ENCODE measurements at regions not wholly inside any gene's neighbourhood (a gene's known extent, or its start where the extent isn't known, plus 50 kb on each side); places are given as distances from the start of the nearest gene placed in this dataset.
"Not testable (repeated sequence)": the region's sequence is repeated elsewhere in the genome, so short reads cannot be mapped to it uniquely, and the experiment has no call there.

- no peak for DNase-seq (ENCODE audit: low read depth, low spot score)
- no peak overlapping the region for H3K27ac ChIP-seq
Observed at GRCh38 chr11:23127706-23128105, 267.4 kb upstream of the CCDC179 start.

DNA sequence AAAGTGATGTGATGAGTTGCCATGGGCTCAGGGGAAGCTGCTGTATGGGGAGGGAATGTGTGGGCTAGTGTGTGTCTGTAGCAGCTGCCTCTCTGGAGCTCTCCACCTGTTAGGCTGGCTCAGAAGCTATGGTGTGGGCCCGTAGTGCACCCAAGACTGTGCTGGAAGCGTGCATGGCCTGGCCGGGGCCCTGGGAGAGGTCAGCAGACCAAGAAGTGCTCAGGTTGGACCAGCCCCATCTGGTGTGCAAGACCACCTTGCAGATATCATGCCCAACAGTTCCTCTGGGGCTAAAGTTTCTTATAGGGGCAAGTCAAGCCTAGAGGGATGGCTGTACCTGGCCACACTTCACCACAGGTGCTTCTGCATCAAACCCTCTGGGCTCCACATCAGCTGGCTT lies 274.4 kb upstream of the CCDC179 start:
- DNase-seq (ENCODE audit: low read depth, low spot score), result no peak
- H3K27ac ChIP-seq, result no peak overlapping the region

GRCh38 chr11:23138761-23139160 lies 278.5 kb upstream of the CCDC179 start:
- DNase-seq (ENCODE audit: low read depth, low spot score), result no peak
- H3K27ac ChIP-seq, result no peak overlapping the region

DNA sequence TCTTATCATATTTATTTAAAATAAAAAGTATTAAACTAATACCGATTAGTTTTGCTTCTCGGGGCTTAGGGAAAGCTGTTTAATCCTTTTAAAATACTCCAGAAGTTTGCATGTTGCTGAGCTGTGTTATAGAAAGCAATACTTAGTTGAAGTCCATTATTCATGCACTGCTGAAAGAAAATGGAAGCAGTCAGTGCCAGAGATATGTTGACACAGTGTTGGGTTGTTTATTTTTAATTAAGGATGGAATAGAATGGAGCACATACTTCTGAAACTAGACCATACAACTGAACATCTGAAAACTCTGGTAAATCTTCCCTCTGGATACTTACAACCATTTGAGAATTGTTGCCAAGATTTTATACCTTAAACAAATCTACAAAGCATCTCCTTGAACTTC lies 282.7 kb upstream of the CCDC179 start:
- DNase-seq (ENCODE audit: low read depth, low spot score), result no peak
- H3K27ac ChIP-seq, result no peak overlapping the region

- DNase-seq (ENCODE audit: low read depth, low spot score), result no peak
Observed at GRCh38 chr11:23151819-23152218, 291.5 kb upstream of the CCDC179 start.

DNA sequence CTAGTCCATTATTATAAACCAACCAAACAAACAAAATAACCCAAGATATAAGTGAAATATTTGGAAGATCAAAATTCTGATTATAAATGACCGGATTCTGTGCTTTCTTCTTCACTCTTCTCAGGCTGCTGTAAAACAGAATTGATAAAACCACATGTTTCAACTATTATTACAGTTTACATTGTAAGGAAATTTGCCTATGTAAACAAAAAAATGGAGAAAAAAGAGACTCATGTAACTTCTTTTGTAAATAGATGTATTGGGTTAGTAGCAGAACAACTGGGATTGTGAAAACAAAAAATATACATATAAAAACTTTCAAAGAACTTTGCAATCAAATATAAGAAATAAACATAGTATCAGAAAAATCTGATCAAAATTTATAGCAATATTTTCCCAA lies 295.2 kb upstream of the CCDC179 start:
- no peak for DNase-seq (ENCODE audit: low read depth, low spot score)
- no peak overlapping the region for H3K27ac ChIP-seq

More at GRCh38 chr11:23151819-23152218, 291.5 kb upstream of the CCDC179 start:
- no peak overlapping the region for H3K27ac ChIP-seq

- no peak overlapping the region for H3K27ac ChIP-seq
- DNase-seq (ENCODE audit: low read depth, low spot score), result no peak
Observed at GRCh38 chr11:23164022-23164421, 303.7 kb upstream of the CCDC179 start.

DNA sequence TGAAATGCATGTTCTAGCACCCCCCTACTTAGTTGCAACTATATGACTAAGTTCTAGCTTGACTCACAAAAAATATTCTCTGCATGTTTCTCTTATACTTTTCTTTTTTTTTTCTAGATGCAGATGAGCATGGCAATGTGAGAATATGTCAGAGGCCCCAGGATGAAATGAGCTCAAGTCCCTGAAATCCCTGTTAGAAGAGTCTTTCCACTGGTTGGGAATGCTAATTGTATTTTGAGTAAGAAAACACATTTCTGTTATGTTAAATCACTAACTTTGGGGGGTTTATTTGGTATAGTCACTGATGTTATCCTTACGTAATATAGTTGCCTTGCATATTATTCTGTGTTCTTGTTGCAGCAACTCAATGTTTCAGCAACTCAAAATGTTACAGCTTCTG lies 306.1 kb upstream of the CCDC179 start:
- H3K27ac ChIP-seq, result no peak overlapping the region
- no peak for DNase-seq (ENCODE audit: low read depth, low spot score)

- no peak overlapping the region for H3K27ac ChIP-seq
- no peak for DNase-seq (ENCODE audit: low read depth, low spot score)
Observed at GRCh38 chr11:23179609-23180008, 319.3 kb upstream of the CCDC179 start.

GRCh38 chr11:23181022-23181807 lies 320.9 kb upstream of the CCDC179 start:
- H3K27ac ChIP-seq, result no peak overlapping the region
- DNase-seq (ENCODE audit: low read depth, low spot score), result no peak

DNA sequence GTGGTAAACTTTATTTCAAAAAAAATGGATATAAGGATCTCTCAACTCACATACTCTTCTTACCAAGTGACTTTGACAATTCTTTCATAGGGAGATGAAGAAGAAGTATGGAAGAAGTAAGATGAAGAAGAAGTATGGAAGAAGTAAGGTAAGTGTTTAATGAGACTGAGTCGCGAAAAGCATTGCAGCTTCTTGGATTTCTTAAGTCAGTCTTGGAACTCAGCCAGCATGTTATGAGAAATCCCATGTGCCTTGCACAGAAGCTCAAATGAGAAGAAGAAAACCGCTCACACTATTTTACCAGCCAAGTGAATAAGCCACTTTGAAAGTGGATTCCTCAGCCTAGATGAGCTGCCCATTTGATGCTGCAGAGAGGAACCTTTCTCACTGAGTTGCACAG lies 332.0 kb upstream of the CCDC179 start:
- no peak overlapping the region for H3K27ac ChIP-seq
- no peak for DNase-seq (ENCODE audit: low read depth, low spot score)

- no peak for DNase-seq (ENCODE audit: low read depth, low spot score)
- H3K27ac ChIP-seq, result no peak overlapping the region
Observed at GRCh38 chr11:23201936-23202522, 341.8 kb upstream of the CCDC179 start.

GRCh38 chr11:23202611-23203010 lies 342.3 kb upstream of the CCDC179 start:
- DNase-seq (ENCODE audit: low read depth, low spot score), result no peak
- no peak overlapping the region for H3K27ac ChIP-seq

- H3K27ac ChIP-seq, result no peak overlapping the region
- no peak for DNase-seq (ENCODE audit: low read depth, low spot score)
Observed at GRCh38 chr11:23205156-23205871, 345.0 kb upstream of the CCDC179 start.

DNA sequence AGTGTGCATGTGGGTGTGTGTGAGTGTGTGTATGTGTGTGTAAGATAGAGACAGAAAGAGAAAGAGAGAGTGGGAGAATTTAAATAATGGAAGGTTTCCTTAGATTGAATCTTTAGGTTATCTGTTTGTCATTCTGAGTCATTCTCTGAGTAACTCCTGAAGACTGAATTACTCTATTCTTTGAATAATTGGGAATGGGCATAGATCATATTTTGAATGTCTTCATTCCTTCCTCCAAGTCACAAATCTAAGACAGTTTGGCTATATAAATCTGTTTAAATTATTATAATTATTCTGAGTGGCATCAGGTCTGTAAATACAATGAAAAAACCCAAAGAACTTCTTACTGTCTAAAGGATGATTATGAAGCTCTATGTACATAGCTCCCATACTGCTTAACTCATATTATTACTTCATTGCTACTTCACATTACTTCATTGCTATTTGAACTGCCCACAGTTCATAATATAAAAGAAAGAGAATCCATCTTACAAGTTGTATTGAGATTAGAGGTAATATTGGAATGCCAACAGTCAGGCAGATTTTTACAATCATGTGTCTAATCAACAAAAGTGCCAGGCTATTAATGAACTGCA lies 346.6 kb upstream of the CCDC179 start:
- peak overlapping the region; percentile 52 for H3K27ac ChIP-seq
- DNase-seq (ENCODE audit: low read depth, low spot score), result no peak

- no peak for DNase-seq (ENCODE audit: low read depth, low spot score)
Observed at GRCh38 chr11:23211221-23211620, 350.9 kb upstream of the CCDC179 start.

GRCh38 chr11:23212807-23213206 lies 352.5 kb upstream of the CCDC179 start:
- no peak overlapping the region for H3K27ac ChIP-seq
- no peak for DNase-seq (ENCODE audit: low read depth, low spot score)

More at GRCh38 chr11:23211221-23211620, 350.9 kb upstream of the CCDC179 start:
- H3K27ac ChIP-seq, result peak overlapping the region; percentile 29

DNA sequence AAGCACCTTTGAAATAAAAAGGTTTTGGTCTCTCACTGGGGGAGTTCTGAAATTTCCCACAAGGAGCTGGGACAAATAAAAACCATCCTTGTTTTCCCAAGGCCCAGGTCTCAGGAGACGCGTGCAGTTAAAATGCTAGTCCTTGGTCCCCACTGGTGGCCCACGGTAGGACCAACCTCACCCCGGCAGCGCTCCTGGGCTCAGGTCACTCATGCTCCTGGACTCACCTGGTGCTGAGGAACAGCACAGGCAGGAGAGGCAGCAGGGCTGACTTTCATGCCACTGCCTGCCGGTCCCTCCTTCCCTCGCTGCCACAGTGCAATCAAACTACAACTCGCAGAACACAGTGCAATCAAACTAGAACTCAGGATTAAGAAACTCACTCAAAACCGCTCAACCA lies 356.8 kb upstream of the CCDC179 start:
- DNase-seq (ENCODE audit: low read depth, low spot score), result no peak

DNA sequence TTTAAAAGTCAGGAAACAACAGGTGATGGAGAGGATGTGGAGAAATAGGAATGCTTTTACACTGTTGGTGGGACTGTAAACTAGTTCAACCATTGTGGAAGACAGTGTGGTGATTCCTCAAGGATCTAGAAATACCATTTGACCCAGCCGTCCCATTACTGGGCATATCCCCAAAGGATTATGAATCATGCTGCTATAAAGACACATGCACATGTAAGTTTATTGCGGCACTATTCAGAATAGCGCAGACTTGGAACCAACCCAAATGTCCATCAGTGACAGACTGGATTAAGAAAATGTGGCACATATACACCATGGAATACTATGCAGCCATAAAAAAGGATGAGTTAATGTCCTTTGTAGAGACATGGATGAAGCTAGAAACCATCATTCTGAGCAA lies 359.8 kb upstream of the CCDC179 start:
- not testable (repeated sequence) for DNase-seq (ENCODE audit: low read depth, low spot score); H3K27ac ChIP-seq

More for the DNA sequence above, 356.8 kb upstream of the CCDC179 start:
- H3K27ac ChIP-seq, result no peak overlapping the region

GRCh38 chr11:23221366-23221765 lies 361.1 kb upstream of the CCDC179 start:
- no peak overlapping the region for H3K27ac ChIP-seq
- DNase-seq (ENCODE audit: low read depth, low spot score), result no peak

Measured in epithelial cell of prostate (primary cell).